ENCODE measurements at regions not wholly inside any gene's neighbourhood (a gene's known extent, or its start where the extent isn't known, plus 50 kb on each side); places are given as distances from the start of the nearest gene placed in this dataset.

- TF ChIP-seq, protein P1, sequence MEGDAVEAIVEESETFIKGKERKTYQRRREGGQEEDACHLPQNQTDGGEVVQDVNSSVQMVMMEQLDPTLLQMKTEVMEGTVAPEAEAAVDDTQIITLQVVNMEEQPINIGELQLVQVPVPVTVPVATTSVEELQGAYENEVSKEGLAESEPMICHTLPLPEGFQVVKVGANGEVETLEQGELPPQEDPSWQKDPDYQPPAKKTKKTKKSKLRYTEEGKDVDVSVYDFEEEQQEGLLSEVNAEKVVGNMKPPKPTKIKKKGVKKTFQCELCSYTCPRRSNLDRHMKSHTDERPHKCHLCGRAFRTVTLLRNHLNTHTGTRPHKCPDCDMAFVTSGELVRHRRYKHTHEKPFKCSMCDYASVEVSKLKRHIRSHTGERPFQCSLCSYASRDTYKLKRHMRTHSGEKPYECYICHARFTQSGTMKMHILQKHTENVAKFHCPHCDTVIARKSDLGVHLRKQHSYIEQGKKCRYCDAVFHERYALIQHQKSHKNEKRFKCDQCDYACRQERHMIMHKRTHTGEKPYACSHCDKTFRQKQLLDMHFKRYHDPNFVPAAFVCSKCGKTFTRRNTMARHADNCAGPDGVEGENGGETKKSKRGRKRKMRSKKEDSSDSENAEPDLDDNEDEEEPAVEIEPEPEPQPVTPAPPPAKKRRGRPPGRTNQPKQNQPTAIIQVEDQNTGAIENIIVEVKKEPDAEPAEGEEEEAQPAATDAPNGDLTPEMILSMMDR (IDR thresholded peaks at IDR 0.05): no peak
- no peak for TF ChIP-seq POLR2A (IDR thresholded peaks at IDR 0.05)
These were observed 305.4 kb upstream of the RAB6C start for GRCh38 chr2:129673847-129674711.

Measured in thyroid gland (tissue), 4 donors.